Ishikawa (cell line): ENCODE measurements at regions not wholly inside any gene's neighbourhood (a gene's known extent, or its start where the extent isn't known, plus 50 kb on each side); places are given as distances from the start of the nearest gene placed in this dataset.

Experiments used
- CREB1 ChIP-seq: IDR thresholded peaks from 2 replicates; pipeline ENCODE4 v1.6.1; 2012; ENCODE audit warnings: low read depth
- EP300 ChIP-seq: IDR thresholded peaks from 2 replicates; pipeline ENCODE4 v1.6.1; 2012; ENCODE audit warnings: borderline replicate concordance
- FOXM1 ChIP-seq: IDR thresholded peaks from 2 replicates; pipeline ENCODE4 v1.6.1; 2012; ENCODE audit warnings: low read depth, borderline replicate concordance
- NFIC ChIP-seq: IDR thresholded peaks from 2 replicates; pipeline ENCODE4 v1.6.1; 2012
- RAD21 ChIP-seq: IDR thresholded peaks from 2 replicates; pipeline ENCODE4 v1.6.1; 2012; ENCODE audit warnings: low read depth
- TAF1 ChIP-seq: IDR thresholded peaks from 2 replicates; pipeline ENCODE4 v1.6.1; 2012; ENCODE audit warnings: low read depth, mild to moderate bottlenecking
- TCF12 ChIP-seq: IDR thresholded peaks from 2 replicates; pipeline ENCODE4 v1.6.1; 2012; ENCODE audit warnings: low read depth
- TEAD4 ChIP-seq: IDR thresholded peaks from 2 replicates; pipeline ENCODE4 v1.6.1; 2012

GRCh38 chr22:49284931-49285330, 542.7 kb downstream of the BRD1 start:
- TF ChIP-seq NFIC: no peak
- no peak for TF ChIP-seq TEAD4
- no peak for TF ChIP-seq TAF1
- no peak for TF ChIP-seq EP300
- no peak for TF ChIP-seq TCF12
- TF ChIP-seq FOXM1: no peak
- no peak for TF ChIP-seq CREB1
- TF ChIP-seq RAD21: no peak
